Endothelial cell of umbilical vein (primary cell): ENCODE measurements at regions not wholly inside any gene's neighbourhood (a gene's known extent, or its start where the extent isn't known, plus 50 kb on each side); places are given as distances from the start of the nearest gene placed in this dataset.

Experiments used
- BruUV-seq: library from RNA; stranded (reverse); fragments of 400-500 nt; replicated peaks from 2 replicates; lab custom pipeline; 2021; lab: Mats Ljungman, UMichigan
- CTCF ChIA-PET: fragments of 300-600, 350-600 bp; sonication (Branson Sonifier 250); formaldehyde crosslinking; loops from one replicate; lab custom pipeline; 2021; ENCODE audit warnings: antibody characterized with exemption, inconsistent platforms; lab: Charles Lee
- POLR2A ChIA-PET: fragments of 300-600, 350-600 bp; sonication (Branson Sonifier 250); formaldehyde crosslinking; loops from one replicate; lab custom pipeline; 2021; ENCODE audit warnings: antibody characterized with exemption, inconsistent platforms; lab: Charles Lee
- DNase-seq: peaks from one replicate; pipeline ENCODE4 v3.0.0-alpha.2; 2011; ENCODE audit warnings: low read depth, low spot score
- FAIRE-seq: peaks from 2 replicates; lab custom pipeline; 2011; peaks lifted over from hg19 to GRCh38; lab: Jason Lieb, UNC
- H2AFZ ChIP-seq: 2 replicates; pipeline ENCODE4 v1.6.0; 2012; ENCODE audit warnings: low read depth, low read length, control low read depth, inconsistent platforms
- H3K27ac ChIP-seq: 2 replicates; pipeline ENCODE4 v1.5.1; 2011; ENCODE audit warnings: low read depth, mild to moderate bottlenecking, control low read depth, low read length, moderate library complexity; ENCODE audit not compliant: insufficient read depth
- H3K27me3 ChIP-seq, 2 experiments: 2 replicates each; pipeline versions ENCODE4 v1.6.0 to v1.6.1; 2011; ENCODE audit warnings: low read length in 2 of 2, mixed read lengths in 1 of 2; ENCODE audit not compliant: control insufficient read depth in 2 of 2, insufficient read depth in 2 of 2
- H3K36me3 ChIP-seq, 2 experiments: 2 replicates in 1 of 2; 3 replicates in 1 of 2; pipeline ENCODE4 v1.5.1; 2011; ENCODE audit warnings: low read length in 2 of 2, mild to moderate bottlenecking in 1 of 2, moderate library complexity in 1 of 2; ENCODE audit not compliant: control insufficient read depth in 2 of 2, insufficient read depth in 2 of 2; ENCODE audit errors: extremely low read depth in 1 of 2
- H3K4me1 ChIP-seq: 3 replicates; pipeline ENCODE4 v1.5.1; 2011; ENCODE audit warnings: mild to moderate bottlenecking, low read length; ENCODE audit not compliant: control insufficient read depth, insufficient read depth; ENCODE audit errors: extremely low read depth
- H3K4me2 ChIP-seq: 2 replicates; pipeline ENCODE4 v1.6.1; 2011; ENCODE audit warnings: low read length, control low read depth, mixed read lengths; ENCODE audit not compliant: insufficient read depth
- H3K4me3 ChIP-seq, 3 experiments: fragments of 200-600 bp in 1 of 3; sonication (generic), shearing (Covaris generic) in 1 of 3; replicated peaks in 1 of 3; 2 replicates each; pipeline ENCODE4 v1.5.1; 2011 to 2016; ENCODE audit warnings: control low read depth in 3 of 3, low read length in 3 of 3, mild to moderate bottlenecking in 2 of 3, inconsistent platforms in 1 of 3, low read depth in 1 of 3, moderate library complexity in 1 of 3; ENCODE audit not compliant: insufficient read depth in 1 of 3
- H3K79me2 ChIP-seq: 2 replicates; pipeline ENCODE4 v1.6.0; 2012; ENCODE audit warnings: low read length, inconsistent platforms; ENCODE audit not compliant: control insufficient read depth, insufficient read depth
- H3K9ac ChIP-seq: replicated peaks from 2 replicates; pipeline ENCODE3; 2011; ENCODE audit warnings: low read length, control low read depth; ENCODE audit not compliant: insufficient read depth; ENCODE audit errors: extremely low read depth
- H3K9me1 ChIP-seq: replicated peaks from 3 replicates; pipeline ENCODE4 v1.6.0; 2011; ENCODE audit warnings: mild to moderate bottlenecking, low read length; ENCODE audit not compliant: control insufficient read depth, insufficient read depth; ENCODE audit errors: extremely low read depth
- H3K9me3 ChIP-seq: replicated peaks from 2 replicates; pipeline ENCODE4 v1.5.1; 2012; ENCODE audit warnings: low read length, inconsistent platforms; ENCODE audit not compliant: control insufficient read depth, insufficient read depth
- H4K20me1 ChIP-seq: replicated peaks from 2 replicates; pipeline ENCODE3; 2011; ENCODE audit warnings: mild to moderate bottlenecking, low read length; ENCODE audit not compliant: control insufficient read depth, insufficient read depth; ENCODE audit errors: extremely low read depth
- EZH2 ChIP-seq: IDR thresholded peaks from 2 replicates; pipeline ENCODE4 v1.6.1; 2012; ENCODE audit warnings: borderline replicate concordance, low read depth, mild to moderate bottlenecking, moderate library complexity, low read length, inconsistent platforms; ENCODE audit not compliant: severe bottlenecking
- FOS ChIP-seq: IDR thresholded peaks from 2 replicates; pipeline ENCODE4 v1.6.1; 2011; ENCODE audit warnings: mild to moderate bottlenecking, low read length, moderate library complexity, borderline replicate concordance; ENCODE audit not compliant: insufficient read depth
- GATA2 ChIP-seq: IDR thresholded peaks from 2 replicates; pipeline ENCODE4 v1.7.0; 2011; ENCODE audit warnings: low read depth, mild to moderate bottlenecking, moderate library complexity, mixed read lengths, low read length; ENCODE audit not compliant: insufficient read length, insufficient read depth
- JUN ChIP-seq: IDR thresholded peaks from 2 replicates; pipeline ENCODE4 v1.6.1; 2011; ENCODE audit warnings: borderline replicate concordance, low read depth; ENCODE audit not compliant: insufficient read length, insufficient read depth
- MYC ChIP-seq: IDR thresholded peaks from one replicate; pipeline ENCODE4 v1.6.1; 2011; ENCODE audit warnings: mild to moderate bottlenecking, low read depth, low read length
- POLR2A ChIP-seq: IDR thresholded peaks from 2 replicates; pipeline ENCODE4 v1.6.1; 2012; ENCODE audit warnings: low read depth, mild to moderate bottlenecking, control low read depth, low read length
- POLR2AphosphoS5 ChIP-seq: IDR thresholded peaks from 2 replicates; pipeline ENCODE4 v1.6.1; 2012; ENCODE audit warnings: low read depth, mild to moderate bottlenecking, control low read depth, low read length, moderate library complexity; ENCODE audit not compliant: insufficient read depth
- dilution Hi-C: fragments of 300-500 bp; cut with MboI; formaldehyde crosslinking; loops from one replicate; pipeline ENCODE4 v1.15.0; 2019; ENCODE audit warnings: low sequenced_read_pairs; ENCODE audit not compliant: extremely low pct_ligation_motif_present
- intact Hi-C: fragments of 100-400 bp; cut with micrococcal nuclease; formaldehyde crosslinking; loops from one replicate; pipeline ENCODE4 v1.10.0; 2022
- TF ChIP-seq, protein P1 (sequence below): IDR thresholded peaks from 2 replicates; pipeline ENCODE4 v1.6.1; 2011; ENCODE audit not compliant: insufficient read depth, insufficient read length
- TF ChIP-seq, protein P2 (sequence below), 2 donors: IDR thresholded peaks; 1 replicate in 1 of 2; 2 replicates in 1 of 2; pipeline ENCODE4 v1.5.1; 2011; ENCODE audit warnings: low read length in 2 of 2, mild to moderate bottlenecking in 2 of 2, moderate library complexity in 2 of 2, control low read depth in 1 of 2, inconsistent platforms in 1 of 2, low read depth in 1 of 2; ENCODE audit not compliant: insufficient read depth in 1 of 2; ENCODE audit errors: extremely low read depth in 1 of 2

DNA sequence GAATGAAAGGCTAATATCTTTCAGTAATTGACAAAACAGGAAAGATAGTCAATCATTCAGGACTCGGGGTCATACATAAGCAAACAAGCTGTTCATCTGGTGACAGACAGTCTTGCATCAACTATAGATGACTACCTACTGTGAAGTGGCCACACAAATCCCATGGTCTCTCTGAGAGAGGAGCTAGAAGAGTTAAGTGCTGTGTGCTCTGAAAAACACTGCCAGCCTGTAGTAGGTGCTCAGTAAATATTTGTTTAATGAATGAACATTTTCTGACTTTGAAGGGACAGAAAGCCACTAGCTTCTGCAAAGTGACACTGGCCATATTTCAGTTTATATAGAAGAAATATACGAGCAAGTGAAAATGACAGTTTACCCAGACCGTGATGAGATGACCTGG, 184.0 kb upstream of the CHAC2 start:
- TF ChIP-seq, protein P1, sequence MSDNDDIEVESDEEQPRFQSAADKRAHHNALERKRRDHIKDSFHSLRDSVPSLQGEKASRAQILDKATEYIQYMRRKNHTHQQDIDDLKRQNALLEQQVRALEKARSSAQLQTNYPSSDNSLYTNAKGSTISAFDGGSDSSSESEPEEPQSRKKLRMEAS = no peak
- no peak for TF ChIP-seq MYC
- TF ChIP-seq JUN = no peak
- TF ChIP-seq EZH2 = no peak
- TF ChIP-seq, protein P2, sequence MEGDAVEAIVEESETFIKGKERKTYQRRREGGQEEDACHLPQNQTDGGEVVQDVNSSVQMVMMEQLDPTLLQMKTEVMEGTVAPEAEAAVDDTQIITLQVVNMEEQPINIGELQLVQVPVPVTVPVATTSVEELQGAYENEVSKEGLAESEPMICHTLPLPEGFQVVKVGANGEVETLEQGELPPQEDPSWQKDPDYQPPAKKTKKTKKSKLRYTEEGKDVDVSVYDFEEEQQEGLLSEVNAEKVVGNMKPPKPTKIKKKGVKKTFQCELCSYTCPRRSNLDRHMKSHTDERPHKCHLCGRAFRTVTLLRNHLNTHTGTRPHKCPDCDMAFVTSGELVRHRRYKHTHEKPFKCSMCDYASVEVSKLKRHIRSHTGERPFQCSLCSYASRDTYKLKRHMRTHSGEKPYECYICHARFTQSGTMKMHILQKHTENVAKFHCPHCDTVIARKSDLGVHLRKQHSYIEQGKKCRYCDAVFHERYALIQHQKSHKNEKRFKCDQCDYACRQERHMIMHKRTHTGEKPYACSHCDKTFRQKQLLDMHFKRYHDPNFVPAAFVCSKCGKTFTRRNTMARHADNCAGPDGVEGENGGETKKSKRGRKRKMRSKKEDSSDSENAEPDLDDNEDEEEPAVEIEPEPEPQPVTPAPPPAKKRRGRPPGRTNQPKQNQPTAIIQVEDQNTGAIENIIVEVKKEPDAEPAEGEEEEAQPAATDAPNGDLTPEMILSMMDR (IDR thresholded peaks at IDR 0.05; ENCODE audit: extremely low read depth in 1 of 2, insufficient read depth in 1 of 2, low read depth in 1 of 2, low read length in 2 of 2) = no peak
- TF ChIP-seq POLR2AphosphoS5 = no peak
- no peak for TF ChIP-seq POLR2A
- TF ChIP-seq GATA2 = no peak
- TF ChIP-seq FOS = no peak
- dilution Hi-C loops = no loop called here

More for the DNA sequence above, 184.0 kb upstream of the CHAC2 start:
- CTCF ChIA-PET = no interaction called here
- BruUV-seq = no TSS peak
- H3K9ac ChIP-seq = no peak overlapping the region
- no peaks in the 10 kb centered on the region for H3K79me2 ChIP-seq
- POLR2A ChIA-PET = no interaction called here
- intact Hi-C loops = no loop called here
- no peak overlapping the region for H3K4me2 ChIP-seq
- no peaks in the 10 kb centered on the region for H3K4me1 ChIP-seq
- H2AFZ ChIP-seq = no peak overlapping the region
- no peaks in the 10 kb centered on the region for H3K36me3 ChIP-seq
- no peak overlapping the region for H3K27ac ChIP-seq
- H3K9me1 ChIP-seq = no peaks in the 10 kb centered on the region
- no peaks in the 10 kb centered on the region for H3K9me3 ChIP-seq
- H3K27me3 ChIP-seq = no peaks in the 10 kb centered on the region
- FAIRE-seq (no peak), DNase-seq (no peak)
- no peaks in the 10 kb centered on the region for H4K20me1 ChIP-seq
- no peak overlapping the region for H3K4me3 ChIP-seq
